ENCODE measurements at regions not wholly inside any gene's neighbourhood (a gene's known extent, or its start where the extent isn't known, plus 50 kb on each side); places are given as distances from the start of the nearest gene placed in this dataset.

- intact Hi-C loops (cut with micrococcal nuclease), result no loop called here
- Mint-ChIP-seq H3K36me3 (ENCODE audit: low read depth) (no peaks in the 10 kb centered on the region), H3K4me1 (ENCODE audit: low read depth) (no peaks in the 10 kb centered on the region), H3K4me3 (no peak overlapping the region), H3K27ac (no peak overlapping the region), H3K9me3 (no peaks in the 10 kb centered on the region), H3K27me3 (no peaks in the 10 kb centered on the region)
- DNase-seq (no peak), ATAC-seq (no peak)
- TF ChIP-seq CTCF (IDR thresholded peaks at IDR 0.05), result no peak
- CTCF ChIA-PET, result no interaction called here
- POLR2A ChIA-PET, result no interaction called here
These were observed 221.6 kb upstream of the SDK2 start for GRCh38 chr17:73865831-73866230.

GRCh38 chr17:73867056-73867455 lies 222.8 kb upstream of the SDK2 start:
- CTCF ChIA-PET, result no interaction called here
- Mint-ChIP-seq H3K27ac (no peak overlapping the region), H3K4me3 (no peak overlapping the region), H3K4me1 (ENCODE audit: low read depth) (no peaks in the 10 kb centered on the region), H3K9me3 (no peaks in the 10 kb centered on the region), H3K27me3 (no peaks in the 10 kb centered on the region), H3K36me3 (ENCODE audit: low read depth) (no peaks in the 10 kb centered on the region)
- POLR2A ChIA-PET, result no interaction called here
- DNase-seq (no peak), ATAC-seq (no peak)
- intact Hi-C loops (cut with micrococcal nuclease), result no loop called here
- TF ChIP-seq CTCF (IDR thresholded peaks at IDR 0.05), result no peak

GRCh38 chr17:73870068-73870467 lies 225.8 kb upstream of the SDK2 start:
- CTCF ChIA-PET, result no interaction called here

GRCh38 chr17:73870473-73870872 lies 226.2 kb upstream of the SDK2 start:
- no peaks in the 10 kb centered on the region for H3K9me3 Mint-ChIP-seq
- H3K27ac Mint-ChIP-seq, result no peak overlapping the region
- H3K36me3 Mint-ChIP-seq (ENCODE audit: low read depth), result no peaks in the 10 kb centered on the region
- ChIA-PET POLR2A (no interaction called here), CTCF (no interaction called here)
- intact Hi-C loops (cut with micrococcal nuclease), result no loop called here
- DNase-seq (no peak), ATAC-seq (no peak)
- H3K27me3 Mint-ChIP-seq, result no peaks in the 10 kb centered on the region
- no peaks in the 10 kb centered on the region for H3K4me1 Mint-ChIP-seq (ENCODE audit: low read depth)
- H3K4me3 Mint-ChIP-seq, result no peak overlapping the region
- TF ChIP-seq CTCF (IDR thresholded peaks at IDR 0.05), result no peak

More at GRCh38 chr17:73870068-73870467, 225.8 kb upstream of the SDK2 start:
- POLR2A ChIA-PET, result no interaction called here
- no peaks in the 10 kb centered on the region for H3K4me1 Mint-ChIP-seq (ENCODE audit: low read depth)
- TF ChIP-seq CTCF (IDR thresholded peaks at IDR 0.05), result no peak
- ATAC-seq, result no peak
- H3K36me3 Mint-ChIP-seq (ENCODE audit: low read depth), result no peaks in the 10 kb centered on the region
- no peak overlapping the region for H3K27ac Mint-ChIP-seq
- H3K4me3 Mint-ChIP-seq, result no peak overlapping the region
- H3K27me3 Mint-ChIP-seq, result no peaks in the 10 kb centered on the region
- H3K9me3 Mint-ChIP-seq, result no peaks in the 10 kb centered on the region
- DNase-seq, result no peak
- intact Hi-C loops (cut with micrococcal nuclease), result no loop called here

GRCh38 chr17:73872816-73873215 lies 228.6 kb upstream of the SDK2 start:
- no peak overlapping the region for H3K27ac Mint-ChIP-seq
- H3K4me1 Mint-ChIP-seq (ENCODE audit: low read depth), result no peaks in the 10 kb centered on the region
- H3K36me3 Mint-ChIP-seq (ENCODE audit: low read depth), result no peaks in the 10 kb centered on the region
- H3K27me3 Mint-ChIP-seq, result no peaks in the 10 kb centered on the region
- no peaks in the 10 kb centered on the region for H3K9me3 Mint-ChIP-seq
- no peak for TF ChIP-seq CTCF (IDR thresholded peaks at IDR 0.05)
- no peak overlapping the region for H3K4me3 Mint-ChIP-seq
- intact Hi-C loops (cut with micrococcal nuclease), result no loop called here
- DNase-seq (no peak), ATAC-seq (no peak)
- ChIA-PET CTCF (no interaction called here), POLR2A (no interaction called here)

Data from activated CD8-positive, alpha-beta T cell treated with anti-CD3 and anti-CD28 coated beads for 36 hours (primary cell).